ENCODE measurements at regions not wholly inside any gene's neighbourhood (a gene's known extent, or its start where the extent isn't known, plus 50 kb on each side); places are given as distances from the start of the nearest gene placed in this dataset.
A peak's percentile ranks its signal among the peaks of the same experiment; 100 is the strongest.

- H3K4me3 Mint-ChIP-seq: no peak overlapping the region
- H3K27me3 Mint-ChIP-seq: peaks cover 54 to 64% (median 58%) of the 10 kb centered on the region in 3 donors
- DNase-seq (no peak), ATAC-seq (ENCODE audit: low read depth in 2 of 2) (no peak)
- peaks cover 5 to 7% (median 7%) of the 10 kb centered on the region in 3 donors for H3K4me1 Mint-ChIP-seq
- H3K36me3 Mint-ChIP-seq: peaks cover 0 to 5% of the 10 kb centered on the region in 2 donors
- peaks cover 2 to 8% (median 5%) of the 10 kb centered on the region in 7 donors for H3K9me3 Mint-ChIP-seq
- no peak overlapping the region for H3K27ac Mint-ChIP-seq
These were observed 250.7 kb upstream of the POU3F1 start for GRCh38 chr1:38297246-38297645.

GRCh38 chr1:38296047-38296446, 249.5 kb upstream of the POU3F1 start:
- Mint-ChIP-seq H3K9me3 (peaks cover 2 to 8% (median 5%) of the 10 kb centered on the region in 7 donors), H3K27ac (no peak overlapping the region), H3K27me3 (peaks cover 60 to 64% (median 64%) of the 10 kb centered on the region in 3 donors), H3K4me3 (no peak overlapping the region), H3K4me1 (peaks cover 5 to 16% (median 13%) of the 10 kb centered on the region in 3 donors), H3K36me3 (peaks cover 0 to 5% of the 10 kb centered on the region in 2 donors)
- ATAC-seq (ENCODE audit: low read depth in 2 of 2) (no peak), DNase-seq (no peak)

GRCh38 chr1:38293567-38293966, 247.0 kb upstream of the POU3F1 start:
- H3K27ac Mint-ChIP-seq: no peak overlapping the region
- peaks cover 2 to 8% (median 5%) of the 10 kb centered on the region in 7 donors for H3K9me3 Mint-ChIP-seq
- DNase-seq (no peak), ATAC-seq (ENCODE audit: low read depth in 2 of 2) (no peak)
- H3K4me3 Mint-ChIP-seq: no peak overlapping the region
- H3K36me3 Mint-ChIP-seq: peaks cover 0 to 5% of the 10 kb centered on the region in 2 donors
- H3K27me3 Mint-ChIP-seq: peaks cover 64 to 70% (median 65%) of the 10 kb centered on the region in 3 donors
- peaks cover 5 to 16% (median 13%) of the 10 kb centered on the region in 3 donors for H3K4me1 Mint-ChIP-seq

GRCh38 chr1:38292969-38293368, 246.4 kb upstream of the POU3F1 start:
- Mint-ChIP-seq H3K4me3 (peak overlapping the region in 4 of 8 donors; percentile 12 to 81 (median 32)), H3K36me3 (peaks cover 0 to 5% of the 10 kb centered on the region in 2 donors), H3K9me3 (peaks cover 2 to 6% (median 5%) of the 10 kb centered on the region in 7 donors), H3K27me3 (peaks cover 58 to 64% (median 59%) of the 10 kb centered on the region in 3 donors), H3K4me1 (peaks cover 5 to 16% (median 13%) of the 10 kb centered on the region in 3 donors), H3K27ac (no peak overlapping the region)
- ATAC-seq (ENCODE audit: low read depth in 2 of 2) (no peak), DNase-seq (no peak)

- peaks cover 1 to 6% (median 5%) of the 10 kb centered on the region in 7 donors for H3K9me3 Mint-ChIP-seq
- H3K36me3 Mint-ChIP-seq: peaks cover 0 to 5% of the 10 kb centered on the region in 2 donors
- peaks cover 51 to 61% (median 59%) of the 10 kb centered on the region in 3 donors for H3K27me3 Mint-ChIP-seq
- H3K4me1 Mint-ChIP-seq: peaks cover 5 to 16% (median 13%) of the 10 kb centered on the region in 3 donors
- peak overlapping the region in 5 of 8 donors; percentile 16 to 60 (median 22) for H3K4me3 Mint-ChIP-seq
- peak overlapping the region in 1 of 6 donors; percentile 3 for H3K27ac Mint-ChIP-seq
- DNase-seq: no peak
- no peak for ATAC-seq (ENCODE audit: low read depth in 2 of 2)
These were observed 245.4 kb upstream of the POU3F1 start for GRCh38 chr1:38291906-38292521.

- Mint-ChIP-seq H3K4me3 (no peak overlapping the region), H3K27ac (peak overlapping the region in 1 of 6 donors; percentile 3), H3K36me3 (peaks cover 0 to 5% of the 10 kb centered on the region in 2 donors), H3K27me3 (peaks cover 44 to 59% (median 52%) of the 10 kb centered on the region in 3 donors), H3K9me3 (peaks cover 0 to 6% (median 5%) of the 10 kb centered on the region in 7 donors), H3K4me1 (peaks cover 5 to 16% (median 13%) of the 10 kb centered on the region in 3 donors)
- no peak for ATAC-seq (ENCODE audit: low read depth in 2 of 2)
- DNase-seq: no peak
These were observed 244.7 kb upstream of the POU3F1 start for GRCh38 chr1:38291336-38291735.

GRCh38 chr1:38289034-38289433, 242.4 kb upstream of the POU3F1 start:
- peaks cover 5 to 16% (median 13%) of the 10 kb centered on the region in 3 donors for H3K4me1 Mint-ChIP-seq
- H3K36me3 Mint-ChIP-seq: no peaks in the 10 kb centered on the region
- DNase-seq (no peak), ATAC-seq (ENCODE audit: low read depth in 2 of 2) (no peak)
- H3K27me3 Mint-ChIP-seq: peaks cover 32 to 40% (median 37%) of the 10 kb centered on the region in 3 donors
- H3K9me3 Mint-ChIP-seq: peaks cover 0 to under 1% (median 0%) of the 10 kb centered on the region in 7 donors
- H3K4me3 Mint-ChIP-seq: no peak overlapping the region
- no peak overlapping the region for H3K27ac Mint-ChIP-seq

GRCh38 chr1:38287547-38287946, 241.0 kb upstream of the POU3F1 start:
- Mint-ChIP-seq H3K27ac (no peak overlapping the region), H3K27me3 (peaks cover 26 to 42% (median 35%) of the 10 kb centered on the region in 3 donors), H3K4me3 (no peak overlapping the region), H3K9me3 (no peaks in the 10 kb centered on the region), H3K4me1 (peaks cover under 1 to 11% (median 8%) of the 10 kb centered on the region in 3 donors), H3K36me3 (no peaks in the 10 kb centered on the region)
- ATAC-seq (ENCODE audit: low read depth in 2 of 2) (no peak), DNase-seq (no peak)

GRCh38 chr1:38287036-38287435, 240.4 kb upstream of the POU3F1 start:
- peaks cover 27 to 41% (median 35%) of the 10 kb centered on the region in 3 donors for H3K27me3 Mint-ChIP-seq
- no peak overlapping the region for H3K4me3 Mint-ChIP-seq
- no peak overlapping the region for H3K27ac Mint-ChIP-seq
- no peaks in the 10 kb centered on the region for H3K9me3 Mint-ChIP-seq
- peaks cover 0 to 8% (median 6%) of the 10 kb centered on the region in 3 donors for H3K4me1 Mint-ChIP-seq
- ATAC-seq (ENCODE audit: low read depth in 2 of 2) (no peak), DNase-seq (no peak)
- H3K36me3 Mint-ChIP-seq: no peaks in the 10 kb centered on the region

- no peaks in the 10 kb centered on the region for H3K36me3 Mint-ChIP-seq
- DNase-seq: no peak
- H3K27me3 Mint-ChIP-seq: peaks cover 23 to 48% (median 42%) of the 10 kb centered on the region in 3 donors
- H3K4me3 Mint-ChIP-seq: no peak overlapping the region
- H3K4me1 Mint-ChIP-seq: no peaks in the 10 kb centered on the region
- no peak for ATAC-seq (ENCODE audit: low read depth in 2 of 2)
- no peak overlapping the region for H3K27ac Mint-ChIP-seq
- peaks cover 0 to 2% (median 0%) of the 10 kb centered on the region in 7 donors for H3K9me3 Mint-ChIP-seq
These were observed 239.4 kb upstream of the POU3F1 start for GRCh38 chr1:38285807-38286530.

- no peak overlapping the region for H3K4me3 Mint-ChIP-seq
- H3K9me3 Mint-ChIP-seq: peaks cover 0 to 6% (median 2%) of the 10 kb centered on the region in 7 donors
- no peak overlapping the region for H3K27ac Mint-ChIP-seq
- DNase-seq: no peak
- no peak for ATAC-seq (ENCODE audit: low read depth in 2 of 2)
- H3K27me3 Mint-ChIP-seq: peaks cover 18 to 48% (median 43%) of the 10 kb centered on the region in 3 donors
- H3K36me3 Mint-ChIP-seq: peaks cover 0 to under 1% of the 10 kb centered on the region in 2 donors
- H3K4me1 Mint-ChIP-seq: no peaks in the 10 kb centered on the region
These were observed 238.4 kb upstream of the POU3F1 start for GRCh38 chr1:38284953-38285352.

- Mint-ChIP-seq H3K27ac (no peak overlapping the region), H3K4me3 (no peak overlapping the region), H3K36me3 (peaks cover 0 to 10% of the 10 kb centered on the region in 2 donors), H3K9me3 (peaks cover 7 to 15% (median 12%) of the 10 kb centered on the region in 7 donors), H3K4me1 (no peaks in the 10 kb centered on the region), H3K27me3 (peaks cover 13 to 43% (median 33%) of the 10 kb centered on the region in 3 donors)
- ATAC-seq (ENCODE audit: low read depth in 2 of 2) (no peak), DNase-seq (no peak)
These were observed 237.3 kb upstream of the POU3F1 start for GRCh38 chr1:38283696-38284470.

GRCh38 chr1:38279148-38279547, 232.6 kb upstream of the POU3F1 start:
- ATAC-seq (ENCODE audit: low read depth in 2 of 2): no peak
- peak overlapping the region in 1 of 6 donors; percentile 40 for H3K27ac Mint-ChIP-seq
- no peak overlapping the region for H3K4me3 Mint-ChIP-seq
- peaks cover 8 to 34% (median 24%) of the 10 kb centered on the region in 7 donors for H3K9me3 Mint-ChIP-seq
- H3K4me1 Mint-ChIP-seq: no peaks in the 10 kb centered on the region
- peaks cover 14 to 46% (median 37%) of the 10 kb centered on the region in 3 donors for H3K27me3 Mint-ChIP-seq
- H3K36me3 Mint-ChIP-seq: peaks cover 9 to 24% of the 10 kb centered on the region in 2 donors
- no peak for DNase-seq

Data from naive B cell (primary cell).